ENCODE measurements at regions not wholly inside any gene's neighbourhood (a gene's known extent, or its start where the extent isn't known, plus 50 kb on each side); places are given as distances from the start of the nearest gene placed in this dataset.
"Not testable (repeated sequence)": the region's sequence is repeated elsewhere in the genome, so short reads cannot be mapped to it uniquely, and the experiment has no call there.

DNA sequence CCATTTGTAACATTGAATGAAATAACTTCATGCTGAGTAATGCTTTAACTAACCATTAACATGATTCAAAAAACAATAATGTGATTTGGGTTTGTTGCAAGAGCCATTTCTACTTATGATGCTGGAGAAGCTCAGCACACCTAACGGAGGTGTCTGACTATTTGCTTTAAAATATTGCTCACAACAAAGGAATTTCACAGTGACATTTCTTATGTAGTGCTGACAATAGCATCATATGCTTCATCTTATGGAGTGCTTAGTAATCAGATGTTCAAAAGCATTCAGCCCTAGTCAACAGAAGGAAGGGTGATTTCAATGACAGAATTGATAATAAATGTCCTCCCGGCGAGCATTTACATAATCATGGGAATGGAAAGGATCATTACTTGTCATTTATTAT, 1003.3 kb upstream of the COX7C start:
- H3K4me1 ChIP-seq (ENCODE audit: control insufficient read depth in 2 of 2, insufficient read depth in 2 of 2, low read length in 2 of 2): no peaks in the 10 kb centered on the region
- no peaks in the 10 kb centered on the region for H3K27me3 ChIP-seq (ENCODE audit: control insufficient read depth in 2 of 2, insufficient read depth in 2 of 2, low read length in 2 of 2)
- H3K36me3 ChIP-seq (ENCODE audit: control insufficient read depth in 2 of 2, insufficient read depth in 2 of 2, low read length in 2 of 2): no peaks in the 10 kb centered on the region
- no peak overlapping the region for H3K27ac ChIP-seq (ENCODE audit: low read depth in 2 of 2, low read length in 2 of 2)
- no peaks in the 10 kb centered on the region for H3K9me3 ChIP-seq (ENCODE audit: control insufficient read depth in 2 of 2, low read length in 2 of 2)
- no peak overlapping the region for H3K9ac ChIP-seq (ENCODE audit: low read depth in 1 of 2, low read length in 2 of 2)
- no peak overlapping the region for H3K4me3 ChIP-seq (ENCODE audit: low read length in 2 of 2)

DNA sequence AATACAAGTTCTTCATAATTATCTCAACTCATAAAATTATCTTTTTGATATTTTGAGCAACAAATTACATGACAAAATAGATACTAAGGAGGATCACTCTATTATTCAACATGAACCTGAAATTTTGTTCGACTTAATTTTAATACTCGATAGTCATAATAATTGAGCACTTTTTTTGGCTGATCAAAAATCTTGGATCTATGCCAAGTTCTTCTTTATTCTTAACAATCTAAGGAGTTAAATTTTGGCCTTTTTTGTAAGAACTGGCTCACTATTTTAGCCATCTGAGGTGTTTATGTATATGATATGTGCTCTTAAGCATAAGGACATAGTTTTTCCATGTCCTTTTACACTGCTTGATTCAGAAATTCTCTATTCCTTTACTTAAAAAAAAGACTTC, 996.1 kb upstream of the COX7C start:
- no peaks in the 10 kb centered on the region for H3K9me3 ChIP-seq (ENCODE audit: control insufficient read depth in 2 of 2, low read length in 2 of 2)
- H3K4me1 ChIP-seq (ENCODE audit: control insufficient read depth in 2 of 2, insufficient read depth in 2 of 2, low read length in 2 of 2): no peaks in the 10 kb centered on the region
- H3K4me3 ChIP-seq (ENCODE audit: low read length in 2 of 2): no peak overlapping the region
- H3K36me3 ChIP-seq (ENCODE audit: control insufficient read depth in 2 of 2, insufficient read depth in 2 of 2, low read length in 2 of 2): no peaks in the 10 kb centered on the region
- H3K9ac ChIP-seq (ENCODE audit: low read depth in 1 of 2, low read length in 2 of 2): no peak overlapping the region
- no peak overlapping the region for H3K27ac ChIP-seq (ENCODE audit: low read depth in 2 of 2, low read length in 2 of 2)
- no peaks in the 10 kb centered on the region for H3K27me3 ChIP-seq (ENCODE audit: control insufficient read depth in 2 of 2, insufficient read depth in 2 of 2, low read length in 2 of 2)

DNA sequence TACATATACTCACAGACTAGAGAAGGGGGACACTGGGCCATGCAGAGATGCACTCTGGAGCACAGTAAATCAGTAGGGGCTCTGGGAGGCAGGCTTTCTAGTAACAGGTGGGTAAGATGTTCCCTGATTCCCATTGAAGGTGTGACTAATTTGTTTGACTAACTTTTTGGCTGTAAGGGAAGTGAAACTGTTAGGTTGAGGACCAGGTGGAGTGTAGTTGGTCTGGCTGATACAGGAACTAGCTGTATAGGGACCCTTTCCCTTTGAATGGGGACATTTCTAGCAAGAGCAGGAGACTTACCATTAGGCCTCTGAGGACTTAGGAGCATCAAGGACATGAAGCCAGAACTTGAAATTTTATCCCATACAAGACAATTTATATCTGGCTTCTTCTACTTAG, 989.6 kb upstream of the COX7C start:
- H3K4me3 ChIP-seq (ENCODE audit: low read length in 2 of 2): no peak overlapping the region
- H3K4me1 ChIP-seq (ENCODE audit: control insufficient read depth in 2 of 2, insufficient read depth in 2 of 2, low read length in 2 of 2): no peaks in the 10 kb centered on the region
- H3K36me3 ChIP-seq (ENCODE audit: control insufficient read depth in 2 of 2, insufficient read depth in 2 of 2, low read length in 2 of 2): no peaks in the 10 kb centered on the region
- H3K9me3 ChIP-seq (ENCODE audit: control insufficient read depth in 2 of 2, low read length in 2 of 2): no peaks in the 10 kb centered on the region
- H3K27ac ChIP-seq (ENCODE audit: low read depth in 2 of 2, low read length in 2 of 2): no peak overlapping the region
- H3K9ac ChIP-seq (ENCODE audit: low read depth in 1 of 2, low read length in 2 of 2): no peak overlapping the region
- no peaks in the 10 kb centered on the region for H3K27me3 ChIP-seq (ENCODE audit: control insufficient read depth in 2 of 2, insufficient read depth in 2 of 2, low read length in 2 of 2)

DNA sequence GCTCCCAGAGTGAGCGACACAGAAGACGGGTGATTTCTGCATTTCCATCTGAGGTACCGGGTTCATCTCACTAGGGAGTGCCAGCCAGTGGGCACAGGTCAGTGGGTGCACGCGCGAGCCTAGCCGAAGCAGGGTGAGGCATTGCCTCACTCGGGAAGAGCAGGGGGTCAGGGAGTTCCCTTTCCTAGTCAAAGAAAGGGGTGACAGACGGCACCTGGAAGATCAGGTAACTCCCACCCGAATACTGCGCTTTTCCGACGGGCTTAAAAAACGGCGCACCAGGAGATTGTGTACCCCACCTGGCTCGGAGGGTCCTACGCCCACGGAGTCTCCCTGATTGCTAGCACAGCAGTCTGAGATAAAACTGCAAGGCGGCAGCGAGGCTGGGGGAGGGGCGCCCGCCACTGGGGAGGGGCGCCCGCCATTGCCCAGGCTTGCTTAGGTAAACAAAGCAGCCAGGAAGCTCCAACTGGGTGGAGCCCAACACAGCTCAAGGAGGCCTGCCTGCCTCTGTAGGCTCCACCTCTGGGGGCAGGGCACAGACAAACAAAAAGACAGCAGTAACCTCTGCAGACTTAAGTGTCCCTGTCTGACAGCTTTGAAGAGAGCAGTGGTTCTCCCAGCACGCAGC, 979.1 kb upstream of the COX7C start:
- H3K9ac ChIP-seq (ENCODE audit: low read depth in 1 of 2, low read length in 2 of 2); H3K4me3 ChIP-seq (ENCODE audit: low read length in 2 of 2); H3K36me3 ChIP-seq (ENCODE audit: control insufficient read depth in 2 of 2, insufficient read depth in 2 of 2, low read length in 2 of 2); H3K27me3 ChIP-seq (ENCODE audit: control insufficient read depth in 2 of 2, insufficient read depth in 2 of 2, low read length in 2 of 2); H3K9me3 ChIP-seq (ENCODE audit: control insufficient read depth in 2 of 2, low read length in 2 of 2); H3K27ac ChIP-seq (ENCODE audit: low read depth in 2 of 2, low read length in 2 of 2); H3K4me1 ChIP-seq (ENCODE audit: control insufficient read depth in 2 of 2, insufficient read depth in 2 of 2, low read length in 2 of 2): not testable (repeated sequence)

DNA sequence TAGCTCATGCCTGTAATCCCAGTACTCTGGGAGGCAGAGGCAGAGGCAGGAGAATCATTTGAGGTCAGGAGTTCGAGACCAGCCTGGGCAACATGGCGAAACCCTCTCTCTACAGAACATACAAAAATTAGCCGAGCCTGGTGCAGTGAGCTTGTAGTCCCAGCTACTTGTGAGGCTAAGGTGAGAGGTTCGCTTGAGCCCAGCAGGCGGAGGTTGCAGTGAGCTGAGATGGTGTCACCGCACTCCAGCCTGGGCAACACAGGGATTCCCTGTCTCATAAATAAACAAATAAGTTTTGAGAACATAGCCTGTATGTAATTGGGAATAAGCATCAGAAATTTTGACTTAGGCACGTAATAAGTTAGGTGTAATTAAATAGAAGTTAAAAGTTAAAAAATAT, 971.7 kb upstream of the COX7C start:
- no peaks in the 10 kb centered on the region for H3K9me3 ChIP-seq (ENCODE audit: control insufficient read depth in 2 of 2, low read length in 2 of 2)
- no peaks in the 10 kb centered on the region for H3K4me1 ChIP-seq (ENCODE audit: control insufficient read depth in 2 of 2, insufficient read depth in 2 of 2, low read length in 2 of 2)
- H3K27me3 ChIP-seq (ENCODE audit: control insufficient read depth in 2 of 2, insufficient read depth in 2 of 2, low read length in 2 of 2): no peaks in the 10 kb centered on the region
- no peaks in the 10 kb centered on the region for H3K36me3 ChIP-seq (ENCODE audit: control insufficient read depth in 2 of 2, insufficient read depth in 2 of 2, low read length in 2 of 2)
- no peak overlapping the region for H3K27ac ChIP-seq (ENCODE audit: low read depth in 2 of 2, low read length in 2 of 2)
- no peak overlapping the region for H3K9ac ChIP-seq (ENCODE audit: low read depth in 1 of 2, low read length in 2 of 2)
- no peak overlapping the region for H3K4me3 ChIP-seq (ENCODE audit: low read length in 2 of 2)

DNA sequence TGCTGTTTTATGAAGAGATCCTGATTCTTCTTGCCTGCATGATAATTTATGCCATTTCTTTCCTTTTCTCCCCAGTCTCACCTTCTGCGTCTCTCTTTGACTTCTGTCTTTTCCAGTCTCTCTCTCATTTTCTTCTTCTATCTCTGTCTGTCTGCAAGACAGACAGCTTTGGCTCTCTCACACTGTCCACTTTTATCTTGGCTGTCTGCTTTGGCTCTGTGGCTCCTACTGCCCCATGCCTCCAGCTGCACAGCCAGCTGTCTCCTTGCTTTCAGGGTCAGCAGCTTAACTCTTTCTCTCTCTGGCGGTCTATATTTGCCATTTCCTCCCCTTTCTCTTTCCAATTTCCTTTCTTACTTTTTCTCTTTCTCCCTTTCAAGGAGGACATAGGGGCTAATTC, 971.1 kb upstream of the COX7C start:
- no peaks in the 10 kb centered on the region for H3K4me1 ChIP-seq (ENCODE audit: control insufficient read depth in 2 of 2, insufficient read depth in 2 of 2, low read length in 2 of 2)
- no peak overlapping the region for H3K4me3 ChIP-seq (ENCODE audit: low read length in 2 of 2)
- no peak overlapping the region for H3K27ac ChIP-seq (ENCODE audit: low read depth in 2 of 2, low read length in 2 of 2)
- no peaks in the 10 kb centered on the region for H3K36me3 ChIP-seq (ENCODE audit: control insufficient read depth in 2 of 2, insufficient read depth in 2 of 2, low read length in 2 of 2)
- no peaks in the 10 kb centered on the region for H3K27me3 ChIP-seq (ENCODE audit: control insufficient read depth in 2 of 2, insufficient read depth in 2 of 2, low read length in 2 of 2)
- H3K9me3 ChIP-seq (ENCODE audit: control insufficient read depth in 2 of 2, low read length in 2 of 2): no peaks in the 10 kb centered on the region
- H3K9ac ChIP-seq (ENCODE audit: low read depth in 1 of 2, low read length in 2 of 2): no peak overlapping the region

- no peaks in the 10 kb centered on the region for H3K9me3 ChIP-seq (ENCODE audit: control insufficient read depth in 2 of 2, low read length in 2 of 2)
- H3K27ac ChIP-seq (ENCODE audit: low read depth in 2 of 2, low read length in 2 of 2): no peak overlapping the region
- H3K9ac ChIP-seq (ENCODE audit: low read depth in 1 of 2, low read length in 2 of 2): no peak overlapping the region
- no peaks in the 10 kb centered on the region for H3K27me3 ChIP-seq (ENCODE audit: control insufficient read depth in 2 of 2, insufficient read depth in 2 of 2, low read length in 2 of 2)
- no peaks in the 10 kb centered on the region for H3K36me3 ChIP-seq (ENCODE audit: control insufficient read depth in 2 of 2, insufficient read depth in 2 of 2, low read length in 2 of 2)
- no peaks in the 10 kb centered on the region for H3K4me1 ChIP-seq (ENCODE audit: control insufficient read depth in 2 of 2, insufficient read depth in 2 of 2, low read length in 2 of 2)
- H3K4me3 ChIP-seq (ENCODE audit: low read length in 2 of 2): no peak overlapping the region
Measured at GRCh38 chr5:85647349-85648127, 970.2 kb upstream of the COX7C start.

DNA sequence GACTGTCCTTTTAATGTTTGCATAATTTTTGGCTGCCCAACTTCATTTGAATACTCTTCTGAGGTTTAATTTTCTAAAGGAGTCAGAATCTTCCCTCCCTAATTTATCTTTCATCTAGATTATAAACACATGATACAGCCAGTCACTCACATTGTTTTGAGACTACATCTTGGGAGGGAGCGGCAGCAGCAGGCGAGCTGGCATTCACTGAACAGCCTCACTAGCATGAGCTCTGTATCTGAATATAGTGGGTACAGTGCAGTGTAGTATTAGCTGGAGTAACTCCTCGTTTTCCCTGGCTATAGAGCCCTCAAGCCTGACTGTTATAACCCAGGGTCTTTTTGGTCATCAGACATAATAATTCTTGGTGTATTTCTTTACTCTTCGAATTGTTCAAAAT, 969.2 kb upstream of the COX7C start:
- Histone ChIP-seq H3K27me3 (ENCODE audit: control insufficient read depth in 2 of 2, insufficient read depth in 2 of 2, low read length in 2 of 2) (no peaks in the 10 kb centered on the region), H3K36me3 (ENCODE audit: control insufficient read depth in 2 of 2, insufficient read depth in 2 of 2, low read length in 2 of 2) (no peaks in the 10 kb centered on the region), H3K4me3 (ENCODE audit: low read length in 2 of 2) (no peak overlapping the region), H3K9ac (ENCODE audit: low read depth in 1 of 2, low read length in 2 of 2) (no peak overlapping the region), H3K9me3 (ENCODE audit: control insufficient read depth in 2 of 2, low read length in 2 of 2) (no peaks in the 10 kb centered on the region), H3K27ac (ENCODE audit: low read depth in 2 of 2, low read length in 2 of 2) (no peak overlapping the region), H3K4me1 (ENCODE audit: control insufficient read depth in 2 of 2, insufficient read depth in 2 of 2, low read length in 2 of 2) (no peaks in the 10 kb centered on the region)

DNA sequence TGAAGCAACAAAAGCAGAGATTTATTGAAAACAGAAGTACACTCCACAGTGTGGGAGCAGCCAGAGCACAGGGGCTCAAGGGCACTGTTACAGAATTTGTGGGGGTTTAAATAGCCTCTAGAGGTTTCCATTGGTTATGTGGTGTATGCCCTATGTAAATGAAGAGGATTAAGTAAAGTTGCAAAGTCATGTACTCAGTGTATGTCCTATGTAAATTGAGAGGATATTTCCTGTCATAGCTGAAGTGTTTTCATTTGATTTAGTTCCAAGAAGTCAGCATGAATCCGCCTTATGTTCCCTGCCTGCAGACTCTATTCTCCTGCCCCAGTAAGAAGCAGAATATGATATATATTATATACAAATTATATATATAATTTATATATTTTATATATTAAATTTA, 966.0 kb upstream of the COX7C start:
- H3K9me3 ChIP-seq (ENCODE audit: control insufficient read depth in 2 of 2, low read length in 2 of 2): no peaks in the 10 kb centered on the region
- H3K27ac ChIP-seq (ENCODE audit: low read depth in 2 of 2, low read length in 2 of 2): no peak overlapping the region
- no peak overlapping the region for H3K4me3 ChIP-seq (ENCODE audit: low read length in 2 of 2)
- H3K9ac ChIP-seq (ENCODE audit: low read depth in 1 of 2, low read length in 2 of 2): no peak overlapping the region
- H3K36me3 ChIP-seq (ENCODE audit: control insufficient read depth in 2 of 2, insufficient read depth in 2 of 2, low read length in 2 of 2): no peaks in the 10 kb centered on the region
- no peaks in the 10 kb centered on the region for H3K4me1 ChIP-seq (ENCODE audit: control insufficient read depth in 2 of 2, insufficient read depth in 2 of 2, low read length in 2 of 2)
- H3K27me3 ChIP-seq (ENCODE audit: control insufficient read depth in 2 of 2, insufficient read depth in 2 of 2, low read length in 2 of 2): no peaks in the 10 kb centered on the region

- H3K9ac ChIP-seq (ENCODE audit: low read depth in 1 of 2, low read length in 2 of 2); H3K9me3 ChIP-seq (ENCODE audit: control insufficient read depth in 2 of 2, low read length in 2 of 2); H3K4me1 ChIP-seq (ENCODE audit: control insufficient read depth in 2 of 2, insufficient read depth in 2 of 2, low read length in 2 of 2); H3K27ac ChIP-seq (ENCODE audit: low read depth in 2 of 2, low read length in 2 of 2); H3K4me3 ChIP-seq (ENCODE audit: low read length in 2 of 2); H3K36me3 ChIP-seq (ENCODE audit: control insufficient read depth in 2 of 2, insufficient read depth in 2 of 2, low read length in 2 of 2); H3K27me3 ChIP-seq (ENCODE audit: control insufficient read depth in 2 of 2, insufficient read depth in 2 of 2, low read length in 2 of 2): not testable (repeated sequence)
Measured at GRCh38 chr5:85654144-85654543, 963.6 kb upstream of the COX7C start.
